NT2/D1 (cell line): ENCODE measurements at regions not wholly inside any gene's neighbourhood (a gene's known extent, or its start where the extent isn't known, plus 50 kb on each side); places are given as distances from the start of the nearest gene placed in this dataset.
"Not testable (repeated sequence)": the region's sequence is repeated elsewhere in the genome, so short reads cannot be mapped to it uniquely, and the experiment has no call there.

Experiments used
- DNase-seq: peaks from one replicate; pipeline ENCODE4 v3.0.0-alpha.2; 2011; ENCODE audit warnings: low read depth, low spot score
- H3K27me3 ChIP-seq: 2 replicates; pipeline ENCODE4 v1.6.0; 2011; ENCODE audit warnings: mild to moderate bottlenecking; ENCODE audit not compliant: insufficient read length, insufficient read depth
- H3K36me3 ChIP-seq: 2 replicates; pipeline ENCODE4 v1.6.1; 2011; ENCODE audit warnings: mild to moderate bottlenecking, low read length, mixed read lengths; ENCODE audit not compliant: insufficient read depth, insufficient read length
- H3K4me1 ChIP-seq: 2 replicates; pipeline ENCODE4 v1.5.1; 2011; ENCODE audit not compliant: insufficient read depth, insufficient read length
- H3K4me3 ChIP-seq: 2 replicates; pipeline ENCODE4 v1.5.1; 2011; ENCODE audit warnings: low read depth; ENCODE audit not compliant: insufficient read length
- H3K9ac ChIP-seq: 2 replicates; pipeline ENCODE4 v1.6.0; 2011; ENCODE audit warnings: low read depth; ENCODE audit not compliant: insufficient read length
- H3K9me3 ChIP-seq: 2 replicates; pipeline ENCODE4 v1.5.1; 2011; ENCODE audit warnings: mild to moderate bottlenecking, low read length; ENCODE audit not compliant: insufficient read depth
- SUZ12 ChIP-seq: IDR thresholded peaks from 2 replicates; pipeline ENCODE4 v1.6.1; 2011; ENCODE audit not compliant: insufficient read length, insufficient read depth; ENCODE audit errors: extremely low read depth
- YY1 ChIP-seq: IDR thresholded peaks from 2 replicates; pipeline ENCODE4 v1.6.1; 2011; ENCODE audit not compliant: insufficient read length, insufficient read depth
- ZNF274 ChIP-seq: IDR thresholded peaks from 2 replicates; pipeline ENCODE4 v1.6.1; 2011; ENCODE audit warnings: mild to moderate bottlenecking, low read depth, low read length

- DNase-seq = no peak
- H3K9me3 ChIP-seq = peaks cover 13% of the 10 kb centered on the region; the same call in 1 of the 2 replicates
- H3K27me3 ChIP-seq = no peaks in the 10 kb centered on the region
- no peak overlapping the region for H3K9ac ChIP-seq
- TF ChIP-seq ZNF274 (no peak), YY1 (no peak), SUZ12 (no peak)
- H3K4me3 ChIP-seq = peak overlapping the region; percentile 54
- no peaks in the 10 kb centered on the region for H3K4me1 ChIP-seq
- peaks cover 7% of the 10 kb centered on the region for H3K36me3 ChIP-seq
These were observed 93.2 kb upstream of the GAS1 start for GRCh38 chr9:87040410-87041009.

GRCh38 chr9:87041553-87042235, 94.4 kb upstream of the GAS1 start:
- not testable (repeated sequence) for DNase-seq, H3K4me1 ChIP-seq, H3K27me3 ChIP-seq, H3K36me3 ChIP-seq
- Histone ChIP-seq H3K9me3 (peaks cover 13% of the 10 kb centered on the region; the same call in 1 of the 2 replicates), H3K9ac (peak overlapping the region; percentile 72), H3K4me3 (peak overlapping the region; percentile 54)

GRCh38 chr9:87049929-87050608, 102.8 kb upstream of the GAS1 start:
- not testable (repeated sequence) for H3K27me3 ChIP-seq, H3K4me3 ChIP-seq, H3K9ac ChIP-seq, H3K36me3 ChIP-seq, DNase-seq, H3K4me1 ChIP-seq
- peaks cover 15% of the 10 kb centered on the region for H3K9me3 ChIP-seq

- Histone ChIP-seq H3K36me3 (no peaks in the 10 kb centered on the region), H3K4me1 (no peaks in the 10 kb centered on the region), H3K4me3 (no peak overlapping the region), H3K9me3 (no peaks in the 10 kb centered on the region), H3K9ac (no peak overlapping the region), H3K27me3 (no peaks in the 10 kb centered on the region)
- DNase-seq = no peak
- TF ChIP-seq SUZ12 (no peak), ZNF274 (no peak), YY1 (no peak)
These were observed 107.8 kb upstream of the GAS1 start for GRCh38 chr9:87054999-87055686.

GRCh38 chr9:87059772-87060171, 112.5 kb upstream of the GAS1 start:
- H3K4me1 ChIP-seq = no peaks in the 10 kb centered on the region
- no peaks in the 10 kb centered on the region for H3K27me3 ChIP-seq
- no peak for TF ChIP-seq SUZ12
- TF ChIP-seq YY1 = no peak
- no peak overlapping the region for H3K9ac ChIP-seq
- no peaks in the 10 kb centered on the region for H3K36me3 ChIP-seq
- no peak for DNase-seq
- no peaks in the 10 kb centered on the region for H3K9me3 ChIP-seq
- H3K4me3 ChIP-seq = no peak overlapping the region

- H3K4me3 ChIP-seq = no peak overlapping the region
- no peaks in the 10 kb centered on the region for H3K4me1 ChIP-seq
- no peaks in the 10 kb centered on the region for H3K9me3 ChIP-seq
- H3K36me3 ChIP-seq = no peaks in the 10 kb centered on the region
- no peak for TF ChIP-seq YY1
- no peak for TF ChIP-seq SUZ12
- no peak for TF ChIP-seq ZNF274
- no peak overlapping the region for H3K9ac ChIP-seq
- DNase-seq = no peak
- no peaks in the 10 kb centered on the region for H3K27me3 ChIP-seq
These were observed 115.4 kb upstream of the GAS1 start for GRCh38 chr9:87062746-87063145.

- no peak for DNase-seq
- Histone ChIP-seq H3K4me1 (no peaks in the 10 kb centered on the region), H3K9ac (no peak overlapping the region), H3K9me3 (no peaks in the 10 kb centered on the region), H3K4me3 (no peak overlapping the region), H3K27me3 (no peaks in the 10 kb centered on the region), H3K36me3 (no peaks in the 10 kb centered on the region)
- TF ChIP-seq YY1 = no peak
- no peak for TF ChIP-seq ZNF274
- no peak for TF ChIP-seq SUZ12
These were observed 115.9 kb upstream of the GAS1 start for GRCh38 chr9:87063246-87063645.
